ENCODE measurements at regions not wholly inside any gene's neighbourhood (a gene's known extent, or its start where the extent isn't known, plus 50 kb on each side); places are given as distances from the start of the nearest gene placed in this dataset.
"Not testable (repeated sequence)": the region's sequence is repeated elsewhere in the genome, so short reads cannot be mapped to it uniquely, and the experiment has no call there.

DNA sequence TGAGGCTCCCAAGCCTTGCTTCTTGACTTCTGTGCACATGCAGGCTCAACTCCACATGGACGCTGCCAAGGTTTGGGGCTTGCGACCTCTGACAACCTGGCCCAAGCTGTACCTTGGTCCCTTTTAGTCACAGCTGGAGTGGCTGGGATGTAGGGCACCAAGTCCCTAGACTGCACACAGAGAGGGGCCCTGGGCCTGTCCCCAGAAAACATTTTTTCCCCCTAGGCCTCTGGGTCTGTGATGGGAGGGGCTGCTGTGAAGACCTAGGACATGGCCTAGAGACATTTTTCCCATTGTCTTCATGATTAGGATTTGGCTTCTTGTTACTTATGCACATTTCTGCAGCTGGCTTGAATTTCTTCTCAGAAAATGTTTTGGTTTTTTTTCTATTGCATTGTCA is 430.1 kb upstream of the ZNG1F start:
- TF ChIP-seq POLR2A, CTCF (IDR thresholded peaks at IDR 0.05): not testable (repeated sequence)
